HG03432 (cell line): ENCODE measurements at regions not wholly inside any gene's neighbourhood (a gene's known extent, or its start where the extent isn't known, plus 50 kb on each side); places are given as distances from the start of the nearest gene placed in this dataset.
"Not testable (repeated sequence)": the region's sequence is repeated elsewhere in the genome, so short reads cannot be mapped to it uniquely, and the experiment has no call there.

Experiments
- ATAC-seq: cut with Tn5 transposase; IDR thresholded peaks from one replicate; pipeline ENCODE4 v1.9.1; 2021; ENCODE audit warnings: mild to moderate bottlenecking, moderate library complexity; ENCODE audit not compliant: unreplicated experiment

DNA sequence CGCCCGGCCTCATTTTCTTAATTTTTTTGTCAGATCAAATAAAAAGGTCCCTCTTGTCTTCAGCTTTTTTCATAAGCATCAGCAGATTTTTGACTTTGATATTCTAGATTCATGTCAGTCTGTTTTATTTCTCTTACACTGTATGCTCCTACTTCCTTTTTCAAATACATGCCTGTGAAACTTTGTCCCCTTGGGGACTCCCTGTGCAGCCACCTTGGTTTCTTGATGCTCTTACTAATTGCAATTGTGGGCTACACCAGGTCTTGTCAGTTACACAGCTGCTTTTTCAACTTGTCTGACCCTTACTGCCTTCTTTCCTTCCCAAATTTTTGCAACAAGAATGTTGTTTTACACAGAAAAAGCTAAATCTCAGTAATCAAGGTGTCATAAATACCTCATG, 238.2 kb upstream of the KCNN2 start:
- no peak for ATAC-seq

DNA sequence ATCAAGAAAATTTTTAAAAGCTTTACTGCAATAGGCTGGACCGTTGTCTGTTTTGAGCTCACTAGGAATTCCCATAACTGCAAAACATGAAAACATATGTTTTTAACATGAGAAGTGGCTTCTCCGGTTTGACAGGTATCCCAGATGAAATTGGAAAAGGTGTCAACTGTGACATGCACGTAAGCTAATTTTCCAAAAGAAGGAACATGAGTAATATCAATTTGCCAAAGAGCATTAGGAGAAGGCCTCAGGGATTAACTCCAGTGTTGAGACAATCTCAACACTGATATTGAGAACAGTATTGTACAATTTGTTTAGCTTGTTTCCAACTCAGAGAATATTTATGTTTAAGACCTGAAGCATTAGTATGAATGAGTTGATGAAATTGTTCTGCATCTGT, 215.5 kb upstream of the KCNN2 start:
- ATAC-seq, result no peak

DNA sequence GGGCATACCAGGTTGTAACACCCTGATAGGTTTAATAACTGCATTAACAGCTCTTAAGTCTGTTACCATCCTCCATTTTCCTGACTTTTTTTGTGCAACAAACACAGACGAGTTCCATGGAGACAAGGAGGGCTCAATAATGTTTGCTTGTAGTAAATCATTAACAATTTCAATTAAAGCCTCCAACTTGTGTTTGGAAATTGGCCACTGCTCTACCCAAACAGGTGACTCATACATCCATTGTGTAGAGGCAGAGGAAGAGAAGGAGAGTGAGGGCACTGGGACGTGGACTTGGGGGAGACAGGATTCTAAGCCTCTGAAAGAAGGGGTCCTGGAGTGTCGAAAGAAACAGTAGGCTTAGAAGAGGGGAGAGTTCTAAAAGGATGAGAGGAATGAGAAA, 213.6 kb upstream of the KCNN2 start:
- no peak for ATAC-seq

DNA sequence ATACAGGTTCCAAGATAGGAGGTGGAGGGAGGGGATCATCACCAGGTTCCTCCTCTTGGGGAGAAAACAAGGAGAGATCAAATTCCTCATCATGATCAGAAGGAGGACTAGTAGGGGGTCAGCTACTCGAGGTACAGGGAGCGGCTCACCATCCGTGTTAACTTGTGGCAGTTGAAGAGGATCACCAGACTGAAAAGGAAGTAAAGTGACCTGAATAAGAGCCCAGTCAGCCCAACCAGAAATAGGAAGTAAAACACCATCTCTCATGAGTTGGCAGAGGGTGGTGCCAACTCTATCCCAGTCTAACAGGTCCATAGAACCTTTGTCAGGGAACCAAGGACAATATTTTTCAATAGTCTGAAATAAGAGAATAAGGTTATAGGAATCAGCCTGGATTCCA, 213.1 kb upstream of the KCNN2 start:
- ATAC-seq, result not testable (repeated sequence)

DNA sequence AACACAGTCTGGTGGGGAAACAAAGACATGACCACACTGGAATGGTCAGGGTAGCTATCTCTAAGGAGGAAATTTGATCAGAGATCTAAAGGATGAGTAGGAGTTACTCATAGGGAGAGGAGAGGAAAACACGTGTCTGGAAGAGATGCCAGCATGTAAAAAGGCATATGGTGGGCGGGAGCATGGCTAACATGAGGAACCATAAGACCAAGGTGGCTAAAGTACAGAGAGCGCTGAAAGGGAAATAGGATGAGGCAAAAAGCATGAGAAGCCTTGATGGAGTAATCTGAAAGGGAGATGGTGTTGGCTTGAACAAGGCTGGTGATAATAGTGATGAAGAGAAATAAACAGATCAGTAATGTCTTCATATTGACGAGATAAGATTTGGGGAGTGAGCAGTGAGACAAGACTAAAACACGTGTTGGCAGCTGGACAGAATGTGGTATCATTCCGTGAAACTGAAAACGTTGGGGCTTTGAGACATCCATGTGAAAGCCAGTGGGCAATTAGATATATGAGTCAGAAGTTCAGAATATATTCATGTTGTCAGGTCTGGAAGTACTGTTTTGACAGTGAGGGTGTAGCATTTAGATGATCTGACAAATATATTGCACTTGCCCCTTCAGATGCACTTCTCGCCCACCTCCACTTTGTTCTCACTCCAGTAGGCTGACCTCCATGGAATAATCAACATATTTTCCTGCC, 209.1 kb upstream of the KCNN2 start:
- no peak for ATAC-seq

DNA sequence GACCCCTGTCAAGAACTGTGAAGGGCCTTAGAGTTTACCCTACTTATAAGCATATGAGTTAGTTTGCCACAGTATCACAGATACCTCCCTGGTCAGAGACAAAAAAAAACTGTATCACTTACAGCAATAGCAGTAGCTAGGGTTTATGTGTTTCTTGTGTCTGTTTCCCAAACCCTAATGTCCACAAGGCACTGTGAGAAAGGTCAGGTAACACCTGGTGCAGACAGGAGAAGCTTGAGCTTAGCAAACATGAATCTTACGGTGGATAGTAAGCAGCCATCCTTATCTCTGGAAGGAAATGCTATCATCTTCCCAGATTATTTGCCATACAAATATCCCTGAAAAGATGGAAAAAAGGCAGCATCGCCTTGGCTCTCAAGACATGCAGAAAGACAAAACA, 208.5 kb upstream of the KCNN2 start:
- no peak for ATAC-seq

DNA sequence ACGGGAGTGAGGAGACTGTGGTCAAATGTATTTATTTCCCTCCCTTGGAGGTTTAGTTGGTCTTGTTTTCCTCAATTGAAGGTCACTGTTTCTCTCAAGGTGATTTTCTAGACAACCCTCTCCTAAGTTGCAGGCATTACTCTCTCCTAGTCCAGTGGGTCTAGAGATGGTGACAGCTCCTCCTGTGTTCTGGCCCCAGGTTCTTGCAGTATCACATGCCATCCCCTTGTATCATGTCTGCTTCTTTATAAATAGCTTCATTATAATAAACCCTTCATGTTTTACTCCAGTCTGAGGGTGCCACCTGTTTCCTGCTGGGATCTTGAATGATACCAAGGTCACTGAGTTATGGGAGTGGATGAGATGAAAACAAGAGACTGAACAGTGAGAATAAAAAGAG, 208.0 kb upstream of the KCNN2 start:
- no peak for ATAC-seq

DNA sequence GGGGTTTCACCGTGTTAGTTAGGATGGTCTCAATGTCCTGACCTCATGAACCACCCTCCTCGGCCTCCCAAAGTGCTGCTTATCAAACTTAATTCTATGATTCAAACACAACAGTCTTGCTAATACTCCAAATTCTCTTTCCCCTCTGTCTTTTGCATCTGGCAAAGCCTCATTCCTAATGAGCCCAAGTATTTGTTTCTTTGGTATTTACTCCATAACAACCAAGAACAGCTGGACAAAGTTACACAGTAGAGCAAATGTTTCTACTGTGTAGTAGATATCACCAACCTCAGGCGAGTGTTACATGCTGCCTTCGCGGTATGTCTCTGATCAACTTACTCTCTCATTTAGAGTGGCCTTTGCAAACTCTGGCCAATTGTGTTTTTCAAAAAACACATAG, 195.8 kb upstream of the KCNN2 start:
- no peak for ATAC-seq

DNA sequence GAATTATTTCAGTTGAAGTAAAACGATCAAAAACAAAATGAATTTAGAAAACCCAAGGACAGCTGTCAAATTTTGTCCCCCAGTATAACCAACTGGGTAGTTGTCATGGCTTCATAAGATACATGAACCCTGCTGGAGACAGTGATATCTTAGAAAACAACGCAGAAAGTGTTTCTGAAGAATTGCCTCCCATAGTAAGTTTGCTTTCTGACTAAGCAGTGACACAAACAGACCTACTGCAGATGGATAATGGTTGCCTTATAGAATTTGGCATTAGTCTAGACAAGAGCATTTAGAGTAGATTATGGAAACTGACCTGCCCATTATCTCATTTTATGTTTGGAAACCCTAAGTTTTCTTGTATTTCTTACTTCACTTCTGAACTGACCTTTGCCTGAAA, 187.7 kb upstream of the KCNN2 start:
- ATAC-seq, result no peak

DNA sequence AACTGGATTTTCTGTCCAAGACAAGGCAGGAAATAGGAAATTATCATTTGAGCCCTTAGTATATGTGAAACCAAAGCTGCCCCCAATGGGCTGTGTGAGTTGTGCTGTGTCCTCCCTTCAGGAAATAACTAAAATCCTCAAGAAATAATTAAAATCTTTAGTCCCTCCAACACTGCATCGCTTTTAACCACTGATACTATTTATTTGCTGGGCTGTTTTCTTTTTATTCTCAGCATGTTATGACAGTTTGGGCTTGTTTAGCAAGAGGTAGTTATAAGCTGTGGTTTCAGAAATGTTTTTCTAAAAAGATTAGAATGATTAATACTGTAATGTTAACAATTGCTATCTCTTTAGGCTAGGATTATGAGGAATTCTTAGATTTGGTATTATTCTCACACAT, 187.0 kb upstream of the KCNN2 start:
- ATAC-seq, result no peak

DNA sequence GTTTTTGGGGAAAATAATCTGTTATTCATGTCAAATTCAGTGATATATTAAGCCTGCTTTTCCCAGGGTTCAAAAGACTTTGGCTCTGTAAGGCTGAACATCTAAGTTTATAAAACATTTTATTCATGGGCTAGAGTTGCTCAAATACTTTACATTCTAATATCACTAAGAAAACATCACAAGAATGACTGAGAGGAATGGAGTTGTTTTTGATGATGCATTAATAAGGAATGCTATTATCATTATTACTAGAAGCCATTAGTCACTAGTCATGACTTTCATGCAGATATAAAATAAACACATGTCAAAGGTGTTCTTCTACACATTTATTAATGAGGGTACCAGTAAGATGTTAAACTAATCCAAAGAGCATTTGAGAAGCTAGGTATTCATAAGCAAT, 185.5 kb upstream of the KCNN2 start:
- ATAC-seq, result no peak

DNA sequence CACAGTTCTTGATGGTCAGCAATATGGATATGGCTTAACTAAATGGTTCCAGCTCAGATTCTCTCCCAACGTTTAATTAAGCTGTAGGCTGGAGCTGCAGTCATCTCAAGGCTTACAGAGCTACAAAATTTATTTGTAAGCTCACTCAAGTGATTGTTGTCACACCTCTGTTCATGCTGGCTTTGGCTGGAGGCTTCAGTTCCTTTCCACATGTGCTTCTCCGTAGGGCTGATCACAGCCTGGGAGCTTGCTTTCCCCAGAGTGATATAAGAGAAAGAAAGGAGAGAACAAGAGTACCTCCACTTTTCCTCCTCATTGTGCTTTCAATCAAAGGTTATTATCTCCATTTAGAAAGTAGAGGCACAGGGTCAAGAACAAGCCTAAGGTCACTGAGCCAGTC, 182.7 kb upstream of the KCNN2 start:
- ATAC-seq, result no peak

DNA sequence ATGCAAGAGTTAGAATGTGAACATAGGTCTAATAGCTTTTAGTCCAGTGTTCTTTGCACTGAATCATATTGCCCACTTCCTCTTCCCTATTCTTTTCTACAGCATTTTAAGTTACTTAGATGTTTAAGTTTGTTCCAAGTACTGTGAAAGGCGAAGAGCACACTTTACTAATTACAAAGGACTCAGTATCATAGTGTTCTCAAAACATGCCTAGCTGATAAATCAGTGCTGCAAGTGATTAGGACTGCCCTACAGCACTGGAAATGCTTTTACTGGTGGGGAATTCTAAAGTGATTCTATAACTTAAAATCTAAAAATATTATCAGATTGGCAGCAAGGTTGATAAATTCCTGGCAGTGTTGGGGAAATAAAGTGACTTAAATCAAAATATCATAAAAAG, 177.9 kb upstream of the KCNN2 start:
- no peak for ATAC-seq

DNA sequence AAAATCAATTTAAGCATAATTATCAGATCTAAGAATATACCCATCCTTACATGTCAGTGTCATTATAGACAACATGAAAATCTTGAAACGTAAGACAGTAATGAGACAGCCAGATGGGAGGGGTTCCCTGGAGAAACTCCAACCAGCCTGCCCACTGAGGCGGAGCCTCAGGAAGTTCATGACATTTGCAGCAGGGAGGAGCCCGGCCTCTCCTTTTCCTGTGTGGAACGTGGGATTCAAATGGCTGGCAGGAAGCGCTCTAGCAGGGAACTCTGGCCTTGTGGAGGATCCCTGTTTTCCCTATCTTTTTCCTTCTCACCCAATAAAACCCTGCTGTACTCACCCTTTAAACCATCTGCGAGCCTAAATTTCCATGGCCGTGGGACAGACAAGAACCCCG, 176.6 kb upstream of the KCNN2 start:
- ATAC-seq, result no peak

DNA sequence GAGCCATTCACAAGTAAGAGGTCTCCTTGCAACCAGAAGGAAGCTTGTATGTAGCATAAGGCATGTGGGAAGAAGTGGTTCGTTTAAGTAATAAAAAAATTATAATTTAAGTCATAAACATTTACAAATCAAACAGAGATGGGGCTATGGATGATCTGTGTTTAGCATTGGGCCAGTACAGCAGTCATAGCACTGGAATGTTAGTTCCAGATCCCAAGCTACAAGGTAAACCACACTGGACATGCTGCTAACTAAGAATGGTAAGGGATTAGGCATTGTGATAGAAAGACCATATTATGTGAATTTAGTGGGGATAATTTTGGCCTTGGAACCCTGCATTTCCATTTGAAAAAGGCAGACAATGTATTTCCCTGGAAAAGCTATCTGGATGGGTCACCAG, 170.4 kb upstream of the KCNN2 start:
- ATAC-seq, result no peak

DNA sequence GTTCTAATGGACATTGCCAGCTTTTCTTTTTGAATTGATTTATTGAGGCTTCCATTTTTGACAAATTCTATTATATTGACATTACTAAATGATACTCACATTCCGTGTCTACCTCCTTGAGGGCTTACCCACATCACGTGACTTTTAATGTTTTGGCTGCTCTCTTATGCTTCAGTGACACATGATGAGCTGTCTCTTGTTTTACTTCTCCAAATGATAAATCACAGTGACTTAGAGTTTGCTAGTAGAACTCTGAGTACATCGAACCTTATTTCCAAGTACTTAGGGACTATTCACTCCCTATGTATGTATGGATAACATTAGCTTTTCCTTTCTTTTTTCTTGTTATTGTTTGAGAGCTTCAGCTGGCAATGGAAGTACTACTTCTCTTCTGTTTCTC, 169.8 kb upstream of the KCNN2 start:
- ATAC-seq, result no peak

DNA sequence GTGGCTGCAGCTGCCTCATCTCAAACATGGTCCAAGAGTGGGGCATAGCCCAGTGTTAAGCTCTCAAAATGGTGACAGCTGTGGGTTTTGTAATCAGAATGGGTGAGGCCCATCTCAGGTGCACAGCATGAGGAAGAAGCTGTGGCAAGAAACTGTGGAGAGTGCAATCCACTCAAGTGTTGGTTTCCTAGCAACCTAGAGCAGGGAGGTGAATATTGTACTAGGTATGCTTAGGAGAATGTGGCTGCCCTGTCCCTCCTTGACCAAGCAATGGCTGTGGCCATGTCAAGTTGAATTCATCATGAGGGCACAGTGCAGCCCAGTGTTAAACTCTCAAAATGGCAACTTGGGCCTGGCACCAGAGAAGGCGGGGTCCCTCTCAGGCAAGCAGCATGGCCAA, 160.5 kb upstream of the KCNN2 start:
- ATAC-seq, result no peak

DNA sequence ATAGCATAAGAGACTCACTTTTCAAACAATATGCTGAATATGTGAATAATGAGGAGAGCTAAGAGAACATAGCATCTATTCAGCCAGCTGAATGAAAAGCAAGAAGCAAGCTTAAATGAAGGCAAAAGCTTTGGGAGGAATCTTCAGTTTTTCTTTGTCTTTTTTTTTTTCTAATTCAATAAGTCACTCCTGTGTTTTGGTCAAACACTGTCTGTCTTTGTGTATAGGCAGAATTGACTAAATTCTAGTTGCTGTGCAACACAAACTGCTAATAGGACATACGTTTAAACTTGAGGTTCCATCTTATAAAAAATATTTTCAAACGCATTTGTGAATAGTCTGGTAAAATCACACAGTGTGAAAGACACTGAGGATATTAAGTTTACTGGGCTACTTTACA, 156.9 kb upstream of the KCNN2 start:
- no peak for ATAC-seq

DNA sequence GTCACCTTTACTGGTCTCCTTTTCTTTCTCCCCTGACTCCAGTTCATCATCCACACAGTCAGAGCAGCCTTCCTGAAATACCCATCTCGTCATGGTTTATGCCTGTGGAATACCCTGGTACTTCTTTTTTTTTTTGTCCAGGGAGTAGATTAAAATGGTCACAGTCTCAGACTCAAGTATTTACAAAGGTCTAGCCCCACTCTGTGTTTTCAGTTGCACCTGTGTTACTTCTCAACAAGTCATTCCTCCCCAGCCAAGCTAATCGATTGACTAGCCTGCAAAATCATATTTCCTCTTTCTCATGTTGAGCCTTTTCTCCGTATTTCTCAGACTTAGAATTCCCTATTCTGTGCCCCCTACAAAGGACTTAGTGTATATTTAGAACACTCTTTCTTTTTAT, 155.2 kb upstream of the KCNN2 start:
- ATAC-seq, result no peak

DNA sequence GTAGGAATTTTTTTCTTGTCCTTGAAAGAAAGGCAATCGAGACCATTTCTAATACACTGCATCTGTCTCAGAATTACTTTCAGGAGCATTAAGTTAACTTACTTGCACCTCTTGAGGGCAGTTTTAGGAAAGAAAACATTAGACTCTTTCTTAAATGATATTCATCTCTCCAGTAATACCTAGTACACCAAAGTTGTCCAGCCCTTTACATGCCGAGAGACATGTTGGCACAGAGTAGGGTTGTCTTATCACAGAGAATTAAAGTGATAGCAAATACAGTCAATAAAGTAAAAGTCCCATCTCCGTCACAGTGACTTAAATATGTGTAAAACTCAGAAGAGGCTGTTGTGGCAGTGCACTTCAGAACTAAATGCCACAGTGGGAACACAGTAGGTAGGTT, 154.3 kb upstream of the KCNN2 start:
- no peak for ATAC-seq

DNA sequence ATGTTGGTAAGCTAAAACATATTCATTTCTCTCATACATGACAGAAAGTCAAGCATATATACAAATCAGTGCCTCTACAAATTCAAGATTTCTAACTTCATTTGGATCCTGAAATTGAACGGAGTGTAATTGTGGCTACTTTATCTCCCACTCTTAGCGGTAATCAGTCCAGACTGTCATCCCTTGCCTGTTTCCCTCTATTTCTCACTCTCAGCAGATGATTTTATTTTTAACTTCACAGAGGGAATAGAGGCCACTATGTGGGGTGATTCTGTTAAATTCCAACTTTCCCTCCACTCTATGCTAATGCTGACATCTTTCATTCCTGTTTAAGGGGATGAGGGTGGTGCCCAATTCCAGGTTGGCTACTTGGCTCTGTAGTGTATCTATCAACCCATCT, 153.8 kb upstream of the KCNN2 start:
- ATAC-seq, result no peak

DNA sequence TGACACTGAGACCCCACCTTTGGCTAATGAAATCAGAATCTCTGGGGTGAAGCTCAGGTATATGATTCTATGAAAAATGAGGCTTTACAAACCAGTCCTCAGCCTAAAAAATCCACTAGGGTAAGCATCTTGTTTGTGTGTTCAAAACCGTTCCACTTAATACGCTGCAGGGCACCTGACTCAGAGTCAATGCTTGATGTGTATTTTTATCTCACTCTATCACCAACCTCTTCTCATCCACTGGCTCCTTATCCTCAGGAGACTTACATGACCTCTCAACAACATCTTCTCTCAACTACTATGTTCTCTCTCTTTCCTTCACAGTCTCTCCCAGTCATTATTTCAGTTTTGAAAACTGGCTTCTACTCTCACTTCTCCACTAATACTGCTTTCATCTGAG, 153.3 kb upstream of the KCNN2 start:
- no peak for ATAC-seq

DNA sequence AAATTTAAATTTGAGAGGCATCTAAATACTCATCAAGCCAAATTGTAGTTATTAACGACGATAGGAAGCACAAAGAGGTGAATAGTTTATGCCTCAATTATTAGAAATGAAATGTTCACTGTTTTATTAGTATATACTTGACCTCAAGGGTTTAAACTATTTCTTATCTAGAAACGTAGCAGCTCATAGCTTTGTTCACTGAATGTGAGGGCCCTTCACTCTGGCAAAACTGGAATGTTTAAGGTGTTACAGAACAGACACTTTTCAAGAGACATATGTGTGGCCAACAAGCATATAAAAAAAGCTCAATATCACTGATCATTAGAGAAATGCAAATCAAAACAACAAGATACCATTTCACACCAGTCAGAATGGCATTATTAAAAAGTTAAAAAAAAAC, 151.2 kb upstream of the KCNN2 start:
- ATAC-seq, result no peak

DNA sequence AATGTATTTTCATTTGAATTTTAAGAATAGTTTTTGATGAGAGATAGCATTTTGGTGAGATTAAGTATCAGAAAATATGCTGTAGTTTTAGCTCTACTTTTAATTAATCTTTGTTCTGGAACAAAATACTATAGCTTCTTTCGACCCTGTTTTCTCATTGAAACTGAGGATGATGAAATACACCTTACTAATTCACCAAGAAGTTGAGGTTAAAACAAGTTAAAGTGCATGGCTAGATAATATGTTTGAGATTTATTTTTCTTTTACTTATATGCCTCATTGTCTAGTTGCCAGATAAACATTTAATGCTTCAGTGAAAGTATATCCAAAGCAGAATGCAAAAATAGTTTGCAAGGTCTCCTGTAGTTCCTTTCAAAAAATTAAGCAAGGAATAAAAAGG, 140.1 kb upstream of the KCNN2 start:
- ATAC-seq, result no peak
